ENCODE measurements at regions not wholly inside any gene's neighbourhood (a gene's known extent, or its start where the extent isn't known, plus 50 kb on each side); places are given as distances from the start of the nearest gene placed in this dataset.

- TF ChIP-seq FOXM1 (IDR thresholded peaks at IDR 0.05; ENCODE audit: borderline replicate concordance, low read depth): no peak
- TF ChIP-seq RAD21 (IDR thresholded peaks at IDR 0.05; ENCODE audit: low read depth): no peak
- no peak for TF ChIP-seq YY1 (IDR thresholded peaks at IDR 0.05; ENCODE audit: low read depth)
- no peak for TF ChIP-seq TCF12 (IDR thresholded peaks at IDR 0.05; ENCODE audit: low read depth)
- TF ChIP-seq TEAD4 (IDR thresholded peaks at IDR 0.05): no peak
- TF ChIP-seq TAF1 (IDR thresholded peaks at IDR 0.05; ENCODE audit: low read depth): no peak
- TF ChIP-seq CEBPB (IDR thresholded peaks at IDR 0.05): no peak
- no peak for TF ChIP-seq EP300 (IDR thresholded peaks at IDR 0.05; ENCODE audit: borderline replicate concordance)
- no peak for TF ChIP-seq CREB1 (IDR thresholded peaks at IDR 0.05; ENCODE audit: low read depth)
- no peak for TF ChIP-seq NFIC (IDR thresholded peaks at IDR 0.05)
- TF ChIP-seq USF1 (IDR thresholded peaks at IDR 0.05): no peak
- no peak for TF ChIP-seq ZBTB7A (IDR thresholded peaks at IDR 0.05; ENCODE audit: low read depth)
- no peak for TF ChIP-seq MAX (IDR thresholded peaks at IDR 0.05)
- TF ChIP-seq EGR1 (IDR thresholded peaks at IDR 0.05): no peak
Observed at GRCh38 chr5:6902597-6902996, 189.4 kb downstream of the TENT4A start.

- TF ChIP-seq USF1 (IDR thresholded peaks at IDR 0.05): no peak
- no peak for TF ChIP-seq TAF1 (IDR thresholded peaks at IDR 0.05; ENCODE audit: low read depth)
- no peak for TF ChIP-seq RAD21 (IDR thresholded peaks at IDR 0.05; ENCODE audit: low read depth)
- no peak for TF ChIP-seq ZBTB7A (IDR thresholded peaks at IDR 0.05; ENCODE audit: low read depth)
- no peak for TF ChIP-seq CREB1 (IDR thresholded peaks at IDR 0.05; ENCODE audit: low read depth)
- no peak for TF ChIP-seq CEBPB (IDR thresholded peaks at IDR 0.05)
- TF ChIP-seq YY1 (IDR thresholded peaks at IDR 0.05; ENCODE audit: low read depth): no peak
Observed at GRCh38 chr5:6903934-6904333, 190.7 kb downstream of the TENT4A start.

GRCh38 chr5:6904860-6905259 lies 191.6 kb downstream of the TENT4A start:
- TF ChIP-seq TAF1 (IDR thresholded peaks at IDR 0.05; ENCODE audit: low read depth) (no peak), YY1 (IDR thresholded peaks at IDR 0.05; ENCODE audit: low read depth) (no peak), TEAD4 (IDR thresholded peaks at IDR 0.05) (no peak), CEBPB (IDR thresholded peaks at IDR 0.05) (no peak), ZBTB7A (IDR thresholded peaks at IDR 0.05; ENCODE audit: low read depth) (no peak)

- TF ChIP-seq CREB1 (IDR thresholded peaks at IDR 0.05; ENCODE audit: low read depth) (no peak), TEAD4 (IDR thresholded peaks at IDR 0.05) (no peak), YY1 (IDR thresholded peaks at IDR 0.05; ENCODE audit: low read depth) (no peak), USF1 (IDR thresholded peaks at IDR 0.05) (no peak), TCF12 (IDR thresholded peaks at IDR 0.05; ENCODE audit: low read depth) (no peak), RAD21 (IDR thresholded peaks at IDR 0.05; ENCODE audit: low read depth) (no peak), REST (IDR thresholded peaks at IDR 0.05; ENCODE audit: low read depth) (no peak), MAX (IDR thresholded peaks at IDR 0.05) (no peak), FOXM1 (IDR thresholded peaks at IDR 0.05; ENCODE audit: borderline replicate concordance, low read depth) (no peak), TAF1 (IDR thresholded peaks at IDR 0.05; ENCODE audit: low read depth) (no peak), ZBTB7A (IDR thresholded peaks at IDR 0.05; ENCODE audit: low read depth) (no peak), NFIC (IDR thresholded peaks at IDR 0.05) (no peak), EP300 (IDR thresholded peaks at IDR 0.05; ENCODE audit: borderline replicate concordance) (no peak), EGR1 (IDR thresholded peaks at IDR 0.05) (no peak), CEBPB (IDR thresholded peaks at IDR 0.05) (no peak)
Observed at GRCh38 chr5:6905423-6905822, 192.2 kb downstream of the TENT4A start.

- no peak for TF ChIP-seq USF1 (IDR thresholded peaks at IDR 0.05)
- TF ChIP-seq EP300 (IDR thresholded peaks at IDR 0.05; ENCODE audit: borderline replicate concordance): no peak
- TF ChIP-seq RAD21 (IDR thresholded peaks at IDR 0.05; ENCODE audit: low read depth): no peak
- no peak for TF ChIP-seq CEBPB (IDR thresholded peaks at IDR 0.05)
- TF ChIP-seq REST (IDR thresholded peaks at IDR 0.05; ENCODE audit: low read depth): no peak
- no peak for TF ChIP-seq NFIC (IDR thresholded peaks at IDR 0.05)
Observed at GRCh38 chr5:6905883-6906282, 192.7 kb downstream of the TENT4A start.

Data from Ishikawa (cell line).